Mucosa of rectum (tissue), 2 donors: ENCODE measurements at regions not wholly inside any gene's neighbourhood (a gene's known extent, or its start where the extent isn't known, plus 50 kb on each side); places are given as distances from the start of the nearest gene placed in this dataset.
"Not testable (repeated sequence)": the region's sequence is repeated elsewhere in the genome, so short reads cannot be mapped to it uniquely, and the experiment has no call there.

Experiments
- H3K27ac ChIP-seq, 2 donors: one replicate each; pipeline ENCODE4 v1.7.0; 2013; ENCODE audit warnings: inconsistent platforms in 2 of 2, low read depth in 2 of 2, low read length in 2 of 2
- H3K27me3 ChIP-seq, 2 donors: one replicate each; pipeline ENCODE4 v1.7.0; 2013; ENCODE audit warnings: low read length in 2 of 2; ENCODE audit not compliant: control insufficient read depth in 2 of 2, insufficient read depth in 2 of 2
- H3K36me3 ChIP-seq, 2 donors: one replicate each; pipeline ENCODE4 v1.7.0; 2013; ENCODE audit warnings: low read length in 2 of 2; ENCODE audit not compliant: control insufficient read depth in 2 of 2, insufficient read depth in 2 of 2
- H3K4me1 ChIP-seq, 2 donors: one replicate each; pipeline ENCODE4 v1.7.0; 2013; ENCODE audit warnings: low read length in 2 of 2, mild to moderate bottlenecking in 1 of 2; ENCODE audit not compliant: control insufficient read depth in 2 of 2, insufficient read depth in 2 of 2
- H3K4me3 ChIP-seq, 2 donors: one replicate each; pipeline ENCODE4 v1.7.0; 2013; ENCODE audit warnings: low read length in 2 of 2
- H3K9ac ChIP-seq, 2 donors: one replicate each; pipeline ENCODE4 v1.7.0; 2013; ENCODE audit warnings: low read length in 2 of 2, low read depth in 1 of 2, mild to moderate bottlenecking in 1 of 2
- H3K9me3 ChIP-seq, 2 donors: one replicate each; pipeline ENCODE4 v1.7.0; 2013; ENCODE audit warnings: low read length in 2 of 2; ENCODE audit not compliant: control insufficient read depth in 2 of 2
- donor health status: healthy.
- donor health status: Normal muscosa, but diverticular disease.

- not testable (repeated sequence) for H3K27ac ChIP-seq, H3K9me3 ChIP-seq, H3K4me3 ChIP-seq, H3K36me3 ChIP-seq, H3K9ac ChIP-seq, H3K4me1 ChIP-seq, H3K27me3 ChIP-seq
Measured at GRCh38 chr16:21346756-21347491, 68.8 kb upstream of the CRYM start.

DNA sequence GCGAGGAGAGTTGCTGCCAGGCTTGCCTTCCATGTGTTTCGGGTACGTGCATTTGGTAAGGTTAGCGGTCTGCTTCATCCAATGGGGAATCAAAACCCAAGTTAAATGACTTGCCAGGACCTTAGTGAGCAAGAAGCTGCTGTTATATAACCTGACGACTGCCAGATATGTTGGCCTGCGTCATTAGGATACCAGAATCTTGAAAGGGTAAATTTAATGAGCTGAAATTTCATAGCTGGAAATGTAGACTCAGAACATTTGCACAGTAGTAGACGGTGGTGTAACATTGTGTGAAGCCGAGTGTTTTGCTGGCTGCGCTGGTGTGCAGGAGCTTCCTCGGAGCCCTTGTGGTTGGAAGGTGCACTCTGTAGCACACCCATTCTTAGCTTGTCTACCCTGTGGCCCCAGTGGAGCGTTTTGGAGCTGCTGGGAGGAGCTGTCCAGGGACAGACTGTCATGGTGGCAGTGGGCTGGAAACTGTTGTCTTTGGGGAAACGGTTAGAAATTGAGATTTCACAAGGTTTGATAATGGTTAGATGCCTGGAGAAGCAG lies 66.3 kb upstream of the CRYM start:
- not testable (repeated sequence) for H3K4me3 ChIP-seq, H3K9ac ChIP-seq, H3K9me3 ChIP-seq, H3K4me1 ChIP-seq, H3K27ac ChIP-seq, H3K27me3 ChIP-seq, H3K36me3 ChIP-seq

- Histone ChIP-seq H3K27me3 (no peaks in the 10 kb centered on the region), H3K9ac (no peak overlapping the region)
Measured at GRCh38 chr16:21341101-21341500, 63.0 kb upstream of the CRYM start.

DNA sequence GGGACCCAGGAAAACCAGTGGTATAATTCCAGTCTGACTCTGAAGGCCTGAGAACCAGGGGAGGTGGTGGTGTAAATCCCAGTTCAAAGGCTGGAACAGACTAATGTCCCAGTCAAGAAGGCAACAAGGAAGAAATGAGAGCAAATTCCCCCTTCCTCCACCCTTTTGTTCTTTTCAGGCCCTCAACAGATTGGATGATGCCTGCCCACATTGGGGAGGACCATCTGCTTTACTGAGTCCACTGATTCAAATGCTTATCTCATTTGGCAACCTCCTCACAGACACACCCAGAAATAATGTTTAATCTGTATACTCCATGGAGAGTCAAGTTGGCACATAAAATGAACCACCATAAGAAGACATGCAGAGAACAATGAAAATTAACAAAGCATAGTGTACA lies 61.9 kb upstream of the CRYM start:
- Histone ChIP-seq H3K9me3 (no peaks in the 10 kb centered on the region), H3K27me3 (no peaks in the 10 kb centered on the region), H3K36me3 (no peaks in the 10 kb centered on the region), H3K27ac (peak overlapping the region; percentile 62 to 78), H3K4me3 (no peak overlapping the region), H3K9ac (no peak overlapping the region), H3K4me1 (peaks cover 7 to 9% of the 10 kb centered on the region in 2 donors)

More at GRCh38 chr16:21341101-21341500, 63.0 kb upstream of the CRYM start:
- Histone ChIP-seq H3K9me3 (no peaks in the 10 kb centered on the region), H3K27ac (no peak overlapping the region), H3K36me3 (no peaks in the 10 kb centered on the region), H3K4me3 (no peak overlapping the region), H3K4me1 (peaks cover 7 to 9% of the 10 kb centered on the region in 2 donors)

GRCh38 chr16:21339269-21339641 lies 61.2 kb upstream of the CRYM start:
- Histone ChIP-seq H3K9me3 (no peaks in the 10 kb centered on the region), H3K4me3 (no peak overlapping the region), H3K4me1 (peaks cover 7 to 9% of the 10 kb centered on the region in 2 donors), H3K27me3 (no peaks in the 10 kb centered on the region), H3K27ac (peak overlapping the region; percentile 62 to 78), H3K9ac (no peak overlapping the region), H3K36me3 (peaks cover 0 to 2% of the 10 kb centered on the region in 2 donors)

- Histone ChIP-seq H3K27me3 (no peaks in the 10 kb centered on the region), H3K9ac (no peak overlapping the region), H3K9me3 (no peaks in the 10 kb centered on the region), H3K4me1 (peaks cover 7 to 9% of the 10 kb centered on the region in 2 donors), H3K36me3 (peaks cover 0 to 2% of the 10 kb centered on the region in 2 donors), H3K27ac (peak overlapping the region; percentile 62 to 78), H3K4me3 (peak overlapping the region in 1 of 2 donors; percentile 13)
Measured at GRCh38 chr16:21338537-21339268, 60.6 kb upstream of the CRYM start.

- Histone ChIP-seq H3K4me3 (no peak overlapping the region), H3K27ac (no peak overlapping the region), H3K36me3 (peaks cover 0 to 2% of the 10 kb centered on the region in 2 donors), H3K9me3 (no peaks in the 10 kb centered on the region), H3K4me1 (peaks cover 7 to 9% of the 10 kb centered on the region in 2 donors), H3K27me3 (no peaks in the 10 kb centered on the region), H3K9ac (no peak overlapping the region)
Measured at GRCh38 chr16:21336231-21336630, 58.1 kb upstream of the CRYM start.

DNA sequence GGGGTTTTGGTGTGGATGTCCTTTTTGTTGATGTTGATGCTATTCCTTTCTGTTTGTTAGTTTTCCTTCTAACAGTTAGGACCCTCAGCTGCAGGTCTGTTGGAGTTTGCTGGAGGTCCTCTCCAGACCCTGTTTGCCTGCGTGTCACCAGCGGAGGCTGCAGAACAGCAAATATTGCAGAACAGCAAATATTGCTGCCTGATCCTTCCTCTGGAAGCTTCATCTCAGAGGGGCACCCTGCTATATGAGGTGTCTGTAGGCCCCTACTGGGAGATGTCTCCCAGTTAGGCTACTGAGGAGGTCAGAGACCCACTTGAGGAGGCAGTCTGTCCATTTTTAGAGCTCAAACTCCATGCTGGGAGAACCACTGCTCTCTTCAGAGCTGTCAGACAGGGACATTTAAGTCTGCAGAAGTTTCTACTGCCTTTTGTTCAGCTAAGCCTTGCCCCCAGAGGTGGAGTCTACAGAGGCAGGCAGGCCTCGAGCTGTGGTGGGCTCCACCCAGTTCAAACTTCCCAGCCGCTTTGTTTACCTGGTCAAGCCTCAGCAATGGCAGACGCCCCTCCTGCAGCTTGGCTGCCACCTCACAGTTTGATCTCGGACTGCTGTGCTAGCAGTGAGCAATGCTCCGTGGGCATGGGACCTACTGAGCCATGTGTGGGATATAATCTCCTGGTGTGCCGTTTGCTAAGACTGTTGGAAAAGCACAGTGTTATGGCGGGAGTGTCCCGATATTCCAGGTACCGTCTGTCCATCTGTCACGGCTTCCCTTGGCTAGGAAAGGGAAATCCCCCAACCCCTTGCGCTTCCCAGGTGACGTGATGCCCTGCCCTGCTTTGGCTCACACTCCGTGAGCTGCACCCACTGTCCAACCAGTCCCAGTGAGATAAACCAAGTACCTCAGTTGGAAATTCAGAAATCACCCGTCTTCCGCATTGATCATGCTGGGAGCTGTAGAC lies 56.4 kb upstream of the CRYM start:
- not testable (repeated sequence) for H3K4me1 ChIP-seq, H3K9me3 ChIP-seq, H3K36me3 ChIP-seq, H3K4me3 ChIP-seq, H3K9ac ChIP-seq, H3K27ac ChIP-seq, H3K27me3 ChIP-seq

GRCh38 chr16:21333683-21334082 lies 55.6 kb upstream of the CRYM start:
- H3K27ac ChIP-seq, H3K4me3 ChIP-seq, H3K27me3 ChIP-seq, H3K4me1 ChIP-seq, H3K36me3 ChIP-seq, H3K9me3 ChIP-seq, H3K9ac ChIP-seq: not testable (repeated sequence)
